H1 (cell line): ENCODE measurements at regions not wholly inside any gene's neighbourhood (a gene's known extent, or its start where the extent isn't known, plus 50 kb on each side); places are given as distances from the start of the nearest gene placed in this dataset.

Source experiments
- CHD7 ChIP-seq: fragments of 300-600 bp; sonication (generic); IDR thresholded peaks from 2 replicates; pipeline ENCODE4 v1.7.1; 2012; ENCODE audit warnings: low read length, moderate library complexity, mild to moderate bottlenecking, inconsistent platforms; ENCODE audit not compliant: insufficient replicate concordance
- GABPA ChIP-seq: IDR thresholded peaks from 2 replicates; pipeline ENCODE4 v1.6.1; 2011; ENCODE audit warnings: mild to moderate bottlenecking, low read length, moderate library complexity, borderline replicate concordance; ENCODE audit not compliant: insufficient read depth
- SRF ChIP-seq: IDR thresholded peaks from 2 replicates; pipeline ENCODE4 v1.6.1; 2011; ENCODE audit warnings: mild to moderate bottlenecking, low read depth, low read length, moderate library complexity

- no peak for TF ChIP-seq CHD7
- TF ChIP-seq SRF: no peak
- no peak for TF ChIP-seq GABPA
These were observed 674.1 kb downstream of the NYAP2 start (continued) for GRCh38 chr2:226073496-226074160.
